Common myeloid progenitor, CD34-positive (primary cell): ENCODE measurements at regions not wholly inside any gene's neighbourhood (a gene's known extent, or its start where the extent isn't known, plus 50 kb on each side); places are given as distances from the start of the nearest gene placed in this dataset.

Source experiments
- CTCF ChIA-PET: fragments of 350-600 bp; sonication (Branson Sonifier 250); formaldehyde crosslinking; loops from one replicate; lab custom pipeline; 2021; ENCODE audit warnings: antibody characterized with exemption; lab: Charles Lee
- POLR2A ChIA-PET: fragments of 350-600 bp; sonication (Branson Sonifier 250); formaldehyde crosslinking; loops from one replicate; lab custom pipeline; 2021; ENCODE audit warnings: antibody characterized with exemption; lab: Charles Lee
- DNase-seq, 3 donors: peaks; one replicate each; pipeline versions ENCODE4 v3.0.0 to v3.0.0-alpha.2; 2013
- H3K27ac ChIP-seq, 2 experiments: 1 replicate in 1 of 2; 2 replicates in 1 of 2; pipeline ENCODE4 v1.7.0; 2013; ENCODE audit warnings: inconsistent platforms in 2 of 2, low read length in 2 of 2, mild to moderate bottlenecking in 2 of 2, low read depth in 1 of 2, moderate library complexity in 1 of 2; ENCODE audit not compliant: severe bottlenecking in 2 of 2, insufficient read depth in 1 of 2, poor library complexity in 1 of 2
- H3K27me3 ChIP-seq, 5 experiments: replicated peaks in 2 of 5; 1 replicate in 3 of 5; 2 replicates in 2 of 5; pipeline versions ENCODE4 v1.6.1 to v1.7.0; 2013; ENCODE audit warnings: low read length in 4 of 5, mild to moderate bottlenecking in 2 of 5, moderate library complexity in 2 of 5, inconsistent platforms in 1 of 5; ENCODE audit not compliant: insufficient read depth in 5 of 5, control insufficient read depth in 4 of 5
- H3K36me3 ChIP-seq, 4 experiments: 1 replicate in 2 of 4; 2 replicates in 2 of 4; pipeline versions ENCODE4 v1.6.1 to v1.7.0; 2013; ENCODE audit warnings: low read length in 3 of 4, control low read depth in 1 of 4, mild to moderate bottlenecking in 1 of 4; ENCODE audit not compliant: control insufficient read depth in 4 of 4, insufficient read depth in 4 of 4
- H3K4me1 ChIP-seq, 4 experiments: 1 replicate in 3 of 4; 2 replicates in 1 of 4; pipeline versions ENCODE4 v1.6.1 to v1.7.1; 2013; ENCODE audit warnings: low read length in 3 of 4, mild to moderate bottlenecking in 3 of 4, control low read depth in 1 of 4, inconsistent platforms in 1 of 4, moderate library complexity in 1 of 4; ENCODE audit not compliant: control insufficient read depth in 4 of 4, insufficient read depth in 4 of 4; ENCODE audit errors: control extremely low read depth in 1 of 4
- H3K4me3 ChIP-seq, 7 experiments: 1 replicate in 4 of 7; 2 replicates in 3 of 7; pipeline versions ENCODE4 v1.5.1 to v1.7.0; 2013; ENCODE audit warnings: mild to moderate bottlenecking in 7 of 7, low read length in 6 of 7, moderate library complexity in 6 of 7, inconsistent platforms in 2 of 7, low read depth in 2 of 7, control low read depth in 1 of 7; ENCODE audit not compliant: insufficient read depth in 4 of 7, control insufficient read depth in 1 of 7; ENCODE audit errors: extremely low read depth in 1 of 7
- H3K9me3 ChIP-seq, 5 experiments: 1 replicate in 4 of 5; 2 replicates in 1 of 5; pipeline versions ENCODE4 v1.6.1 to v1.7.1; 2013; ENCODE audit warnings: low read length in 4 of 5, mild to moderate bottlenecking in 2 of 5, inconsistent platforms in 1 of 5, low read depth in 1 of 5, moderate library complexity in 1 of 5; ENCODE audit not compliant: control insufficient read depth in 4 of 5, insufficient read depth in 2 of 5; ENCODE audit errors: control extremely low read depth in 1 of 5
- WGBS: methylation state at CpG from one replicate; pipeline ENCODE4 v1.1.5; 2013; ENCODE audit not compliant: insufficient coverage; 5-methylcytosine and 5-hydroxymethylcytosine counted together

- CTCF ChIA-PET = no interaction called here
- Histone ChIP-seq H3K27me3 (peaks cover 0 to 6% (median 0%) of the 10 kb centered on the region in 5 experiments), H3K36me3 (no peaks in the 10 kb centered on the region), H3K9me3 (peaks cover 0 to 14% (median 7%) of the 10 kb centered on the region in 5 experiments), H3K4me3 (no peak overlapping the region), H3K4me1 (no peaks in the 10 kb centered on the region), H3K27ac (no peak overlapping the region)
- POLR2A ChIA-PET = no interaction called here
- 100% methylated on average over 2 of the region's 3 CpGs for WGBS
- DNase-seq = no peak
These were observed 371.8 kb upstream of the SULF2 start for GRCh38 chr20:48156951-48157700.

GRCh38 chr20:48156521-48156920 lies 371.2 kb upstream of the SULF2 start:
- Histone ChIP-seq H3K4me1 (no peaks in the 10 kb centered on the region), H3K27ac (no peak overlapping the region), H3K27me3 (peaks cover 0 to 6% (median 0%) of the 10 kb centered on the region in 5 experiments), H3K4me3 (no peak overlapping the region), H3K9me3 (peaks cover 0 to 14% (median 7%) of the 10 kb centered on the region in 5 experiments), H3K36me3 (no peaks in the 10 kb centered on the region)
- ChIA-PET CTCF (no interaction called here), POLR2A (no interaction called here)
- WGBS = 94% methylated on average over 2 of the region's 2 CpGs
- no peak for DNase-seq

- no peaks in the 10 kb centered on the region for H3K36me3 ChIP-seq
- H3K4me1 ChIP-seq = no peaks in the 10 kb centered on the region
- H3K27me3 ChIP-seq = peaks cover 0 to 6% (median 2%) of the 10 kb centered on the region in 5 experiments
- POLR2A ChIA-PET = interaction anchor here (0.6 kb wide), 1 partner anchor 261 kb away, joined by 3 read pairs; no protein-coding TSS in a partner anchor
- 99% methylated on average over 8 of the region's 9 CpGs for WGBS
- peaks cover 0 to 14% (median 7%) of the 10 kb centered on the region in 5 experiments for H3K9me3 ChIP-seq
- DNase-seq = no peak
- CTCF ChIA-PET = no interaction called here
- H3K4me3 ChIP-seq = no peak overlapping the region
- H3K27ac ChIP-seq = no peak overlapping the region
These were observed 370.0 kb upstream of the SULF2 start for GRCh38 chr20:48155268-48155667.

- no peak overlapping the region for H3K4me3 ChIP-seq
- DNase-seq = no peak
- CTCF ChIA-PET = no interaction called here
- no peaks in the 10 kb centered on the region for H3K36me3 ChIP-seq
- WGBS = 89% methylated on average over 13 of the region's 14 CpGs
- peaks cover 0 to 5% (median 2%) of the 10 kb centered on the region in 5 experiments for H3K27me3 ChIP-seq
- H3K27ac ChIP-seq = no peak overlapping the region
- POLR2A ChIA-PET = no interaction called here
- peaks cover 0 to 14% (median 7%) of the 10 kb centered on the region in 5 experiments for H3K9me3 ChIP-seq
- no peaks in the 10 kb centered on the region for H3K4me1 ChIP-seq
These were observed 368.9 kb upstream of the SULF2 start for GRCh38 chr20:48154040-48154765.

GRCh38 chr20:48153523-48153922 lies 368.2 kb upstream of the SULF2 start:
- H3K9me3 ChIP-seq = peaks cover 0 to 14% (median 7%) of the 10 kb centered on the region in 5 experiments
- H3K36me3 ChIP-seq = no peaks in the 10 kb centered on the region
- H3K4me3 ChIP-seq = no peak overlapping the region
- ChIA-PET CTCF (no interaction called here), POLR2A (no interaction called here)
- H3K4me1 ChIP-seq = no peaks in the 10 kb centered on the region
- H3K27me3 ChIP-seq = peaks cover 0 to 5% (median 1%) of the 10 kb centered on the region in 5 experiments
- no peak overlapping the region for H3K27ac ChIP-seq
- 87% methylated on average over 3 of the region's 3 CpGs for WGBS
- DNase-seq = no peak

- peaks cover 0 to 3% (median 1%) of the 10 kb centered on the region in 5 experiments for H3K27me3 ChIP-seq
- no peak overlapping the region for H3K27ac ChIP-seq
- CTCF ChIA-PET = no interaction called here
- no peaks in the 10 kb centered on the region for H3K4me1 ChIP-seq
- no peaks in the 10 kb centered on the region for H3K36me3 ChIP-seq
- peaks cover 0 to 14% (median 7%) of the 10 kb centered on the region in 5 experiments for H3K9me3 ChIP-seq
- no peak overlapping the region for H3K4me3 ChIP-seq
- 94% methylated on average over 5 of the region's 10 CpGs for WGBS
- POLR2A ChIA-PET = no interaction called here
- DNase-seq = no peak
These were observed 367.8 kb upstream of the SULF2 start for GRCh38 chr20:48153103-48153502.

GRCh38 chr20:48150568-48150967 lies 365.3 kb upstream of the SULF2 start:
- Histone ChIP-seq H3K9me3 (no peaks in the 10 kb centered on the region), H3K36me3 (no peaks in the 10 kb centered on the region), H3K4me3 (no peak overlapping the region), H3K4me1 (no peaks in the 10 kb centered on the region), H3K27me3 (peaks cover 0 to 2% (median 0%) of the 10 kb centered on the region in 5 experiments), H3K27ac (no peak overlapping the region)
- 100% methylated on average over 2 of the region's 7 CpGs for WGBS
- POLR2A ChIA-PET = no interaction called here
- CTCF ChIA-PET = no interaction called here
- no peak for DNase-seq
